ENCODE measurements at regions not wholly inside any gene's neighbourhood (a gene's known extent, or its start where the extent isn't known, plus 50 kb on each side); places are given as distances from the start of the nearest gene placed in this dataset.

GRCh38 chr10:76657337-76658012 is 980.1 kb downstream of the KCNMA1 start:
- Histone ChIP-seq H3K9ac (ENCODE audit: low read depth in 1 of 2, low read length in 2 of 2) (no peak overlapping the region), H3K27ac (ENCODE audit: low read depth in 1 of 2, low read length in 2 of 2) (no peak overlapping the region), H3K4me1 (ENCODE audit: control insufficient read depth in 4 of 4, insufficient read depth in 4 of 4, low read length in 3 of 4) (no peaks in the 10 kb centered on the region), H3K36me3 (ENCODE audit: control insufficient read depth in 4 of 4, insufficient read depth in 3 of 4, low read depth in 1 of 4, low read length in 3 of 4) (no peaks in the 10 kb centered on the region), H3K9me3 (ENCODE audit: control insufficient read depth in 4 of 4, low read length in 3 of 4) (no peaks in the 10 kb centered on the region), H3K27me3 (ENCODE audit: control insufficient read depth in 4 of 4, insufficient read depth in 4 of 4, low read length in 3 of 4) (peaks cover 0 to 2% (median 0%) of the 10 kb centered on the region in 4 donors), H3K4me3 (ENCODE audit: low read depth in 1 of 3, low read length in 3 of 3) (no peak overlapping the region)
- TF ChIP-seq NR2F2 (IDR thresholded peaks at IDR 0.05) (no peak), MAX (IDR thresholded peaks at IDR 0.05) (no peak), YY1 (IDR thresholded peaks at IDR 0.05) (no peak), HNF4G (IDR thresholded peaks at IDR 0.05) (no peak), FOXA1 (IDR thresholded peaks at IDR 0.05) (no peak), JUND (IDR thresholded peaks at IDR 0.05) (no peak), RXRA (IDR thresholded peaks at IDR 0.05) (no peak), TAF1 (conservative IDR thresholded peaks at IDR 0.05) (no peak), RAD21 (IDR thresholded peaks at IDR 0.05) (no peak), REST (IDR thresholded peaks at IDR 0.05) (no peak), HNF4A (conservative IDR thresholded peaks at IDR 0.05) (no peak), EGR1 (IDR thresholded peaks at IDR 0.05; ENCODE audit: low read depth in 2 of 2) (no peak), FOXA2 (IDR thresholded peaks at IDR 0.05) (no peak), SP1 (IDR thresholded peaks at IDR 0.05) (no peak), GABPA (IDR thresholded peaks at IDR 0.05 in 1 of 2, conservative IDR thresholded peaks at IDR 0.05 in 1 of 2) (no peak), ZBTB33 (IDR thresholded peaks at IDR 0.05) (no peak), CTCF (IDR thresholded peaks at IDR 0.05; ENCODE audit: low read depth, low read length, missing input control) (no peak), ATF3 (IDR thresholded peaks at IDR 0.05) (no peak)
- no peak for DNase-seq (ENCODE audit: low spot score)
